Prostate gland (tissue), 2 donors: ENCODE measurements at regions not wholly inside any gene's neighbourhood (a gene's known extent, or its start where the extent isn't known, plus 50 kb on each side); places are given as distances from the start of the nearest gene placed in this dataset.

Experiments used
- DNase-seq: peaks from one replicate; pipeline ENCODE4 v3.0.0-alpha.2; 2019; ENCODE audit warnings: low spot score
- H3K27ac ChIP-seq, 2 donors: fragments of 200-600 bp; sonication (generic); 2 replicates each; pipeline ENCODE4 v1.5.1; 2017 to 2019
- H3K27me3 ChIP-seq: fragments of 200-600 bp; sonication (generic); replicated peaks from 2 replicates; pipeline ENCODE4 v1.5.1; 2019; ENCODE audit not compliant: insufficient read depth
- H3K36me3 ChIP-seq, 2 donors: fragments of 200-600 bp; sonication (generic); 1 replicate in 1 of 2; 2 replicates in 1 of 2; pipeline versions ENCODE4 v1.5.1 to v1.8.1; 2017 to 2019
- H3K4me1 ChIP-seq: fragments of 200-600 bp; sonication (generic); replicated peaks from 2 replicates; pipeline ENCODE4 v1.5.1; 2019
- H3K4me3 ChIP-seq, 2 donors: fragments of 200-600 bp; sonication (generic); 2 replicates each; pipeline ENCODE4 v1.5.1; 2017 to 2019
- H3K9me3 ChIP-seq: fragments of 200-600 bp; sonication (generic); 2 replicates; pipeline ENCODE4 v1.5.1; 2017
- POLR2A ChIP-seq: fragments of 450-650 bp; IDR thresholded peaks from one replicate; pipeline ENCODE4 v1.6.1; 2016; ENCODE audit warnings: antibody characterized with exemption, mild to moderate bottlenecking
- POLR2AphosphoS5 ChIP-seq: sonication (generic); formaldehyde crosslinking; IDR thresholded peaks from one replicate; pipeline ENCODE4 v1.6.1; 2017; ENCODE audit warnings: antibody characterized with exemption
- WGBS: methylation state at CpG from one replicate; pipeline ENCODE4 v1.1.5; 2018; 5-methylcytosine and 5-hydroxymethylcytosine counted together
- intact Hi-C: fragments of 100-400 bp; cut with DNase I; formaldehyde crosslinking; loops from one replicate; pipeline ENCODE4 v1.14.2; 2022
- TF ChIP-seq, protein P1 (sequence below), 4 experiments: fragments of 200-600 bp in 2 of 4; fragments of 450-650 bp in 2 of 4; sonication (generic) in 2 of 4; IDR thresholded peaks; 1 replicate in 3 of 4; 2 replicates in 1 of 4; pipeline ENCODE4 v1.5.1; 2016 to 2019; ENCODE audit warnings: antibody characterized with exemption in 4 of 4, mild to moderate bottlenecking in 2 of 4, moderate library complexity in 2 of 4

- H3K27ac ChIP-seq = no peak overlapping the region
- H3K36me3 ChIP-seq = no peaks in the 10 kb centered on the region
- H3K4me3 ChIP-seq = no peak overlapping the region
- DNase-seq = no peak
- H3K4me1 ChIP-seq = no peaks in the 10 kb centered on the region
- H3K9me3 ChIP-seq = no peaks in the 10 kb centered on the region
- no peaks in the 10 kb centered on the region for H3K27me3 ChIP-seq
- 32% methylated on average over 3 of the region's 3 CpGs for WGBS
- TF ChIP-seq POLR2AphosphoS5 (no peak), POLR2A (no peak)
- TF ChIP-seq, protein P1, sequence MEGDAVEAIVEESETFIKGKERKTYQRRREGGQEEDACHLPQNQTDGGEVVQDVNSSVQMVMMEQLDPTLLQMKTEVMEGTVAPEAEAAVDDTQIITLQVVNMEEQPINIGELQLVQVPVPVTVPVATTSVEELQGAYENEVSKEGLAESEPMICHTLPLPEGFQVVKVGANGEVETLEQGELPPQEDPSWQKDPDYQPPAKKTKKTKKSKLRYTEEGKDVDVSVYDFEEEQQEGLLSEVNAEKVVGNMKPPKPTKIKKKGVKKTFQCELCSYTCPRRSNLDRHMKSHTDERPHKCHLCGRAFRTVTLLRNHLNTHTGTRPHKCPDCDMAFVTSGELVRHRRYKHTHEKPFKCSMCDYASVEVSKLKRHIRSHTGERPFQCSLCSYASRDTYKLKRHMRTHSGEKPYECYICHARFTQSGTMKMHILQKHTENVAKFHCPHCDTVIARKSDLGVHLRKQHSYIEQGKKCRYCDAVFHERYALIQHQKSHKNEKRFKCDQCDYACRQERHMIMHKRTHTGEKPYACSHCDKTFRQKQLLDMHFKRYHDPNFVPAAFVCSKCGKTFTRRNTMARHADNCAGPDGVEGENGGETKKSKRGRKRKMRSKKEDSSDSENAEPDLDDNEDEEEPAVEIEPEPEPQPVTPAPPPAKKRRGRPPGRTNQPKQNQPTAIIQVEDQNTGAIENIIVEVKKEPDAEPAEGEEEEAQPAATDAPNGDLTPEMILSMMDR (IDR thresholded peaks at IDR 0.05) = no peak
- intact Hi-C loops = no loop called here
Observed at GRCh38 chr11:30150425-30150824, 80.4 kb upstream of the FSHB start.

DNA sequence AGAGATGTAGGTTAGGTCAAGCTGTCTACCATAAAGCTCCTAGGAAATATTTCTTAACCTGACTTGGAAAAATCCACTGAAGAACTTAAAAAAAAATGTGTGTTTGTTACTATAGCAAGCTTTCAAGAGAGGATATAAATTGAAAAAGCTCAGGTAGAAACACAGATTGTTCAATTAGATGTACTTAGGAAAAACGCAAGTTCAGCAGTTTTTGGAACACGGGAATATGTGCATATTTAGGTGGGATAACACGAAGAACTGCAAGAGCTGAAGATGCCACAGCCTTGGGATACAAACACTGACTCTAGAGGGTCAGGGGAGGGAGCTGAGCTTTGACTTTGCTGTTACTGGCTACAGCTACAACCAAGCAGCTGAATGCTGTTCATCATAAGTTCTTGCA, 77.8 kb upstream of the FSHB start:
- intact Hi-C loops = no loop called here
- TF ChIP-seq POLR2A (no peak), POLR2AphosphoS5 (no peak)
- TF ChIP-seq, protein P1 (IDR thresholded peaks at IDR 0.05) = no peak
- H3K27ac ChIP-seq = no peak overlapping the region
- no peak for DNase-seq
- no peaks in the 10 kb centered on the region for H3K36me3 ChIP-seq
- no peak overlapping the region for H3K4me3 ChIP-seq
- 93% methylated on average over 3 of the region's 3 CpGs for WGBS
- no peaks in the 10 kb centered on the region for H3K27me3 ChIP-seq
- H3K9me3 ChIP-seq = no peaks in the 10 kb centered on the region
- no peaks in the 10 kb centered on the region for H3K4me1 ChIP-seq

GRCh38 chr11:30155428-30155827, 75.4 kb upstream of the FSHB start:
- H3K27ac ChIP-seq = no peak overlapping the region

GRCh38 chr11:30159546-30159945, 71.3 kb upstream of the FSHB start:
- no peaks in the 10 kb centered on the region for H3K4me1 ChIP-seq
- WGBS = 65% methylated on average over 2 of the region's 2 CpGs
- no peaks in the 10 kb centered on the region for H3K9me3 ChIP-seq
- no peaks in the 10 kb centered on the region for H3K27me3 ChIP-seq
- no peak overlapping the region for H3K4me3 ChIP-seq
- intact Hi-C loops = no loop called here
- no peak overlapping the region for H3K27ac ChIP-seq
- no peak for DNase-seq
- H3K36me3 ChIP-seq = no peaks in the 10 kb centered on the region
- no peak for TF ChIP-seq POLR2AphosphoS5
- TF ChIP-seq, protein P1 (IDR thresholded peaks at IDR 0.05) = no peak
- no peak for TF ChIP-seq POLR2A

More at GRCh38 chr11:30155428-30155827, 75.4 kb upstream of the FSHB start:
- intact Hi-C loops = no loop called here
- TF ChIP-seq, protein P1 (IDR thresholded peaks at IDR 0.05) = no peak
- no peak for TF ChIP-seq POLR2A
- TF ChIP-seq POLR2AphosphoS5 = no peak
- Histone ChIP-seq H3K4me1 (no peaks in the 10 kb centered on the region), H3K4me3 (no peak overlapping the region), H3K27me3 (no peaks in the 10 kb centered on the region), H3K36me3 (no peaks in the 10 kb centered on the region), H3K9me3 (no peaks in the 10 kb centered on the region)
- WGBS = 62% methylated on average over 2 of the region's 2 CpGs
- no peak for DNase-seq

GRCh38 chr11:30165652-30166051, 65.2 kb upstream of the FSHB start:
- no peak for DNase-seq
- H3K4me1 ChIP-seq = no peaks in the 10 kb centered on the region
- TF ChIP-seq, protein P1 (IDR thresholded peaks at IDR 0.05) = no peak
- TF ChIP-seq POLR2A (no peak), POLR2AphosphoS5 (no peak)
- H3K36me3 ChIP-seq = no peaks in the 10 kb centered on the region
- 90% methylated on average over 3 of the region's 3 CpGs for WGBS
- intact Hi-C loops = no loop called here
- no peak overlapping the region for H3K4me3 ChIP-seq
- no peaks in the 10 kb centered on the region for H3K27me3 ChIP-seq
- no peaks in the 10 kb centered on the region for H3K9me3 ChIP-seq
- no peak overlapping the region for H3K27ac ChIP-seq
